GM23338 (cell line): ENCODE measurements at regions not wholly inside any gene's neighbourhood (a gene's known extent, or its start where the extent isn't known, plus 50 kb on each side); places are given as distances from the start of the nearest gene placed in this dataset.

Experiments
- EZH2phosphoT487 ChIP-seq: fragments of 200-600 bp; sonication (generic); IDR thresholded peaks from one replicate; pipeline ENCODE4 v1.8.1; 2018; ENCODE audit warnings: antibody characterized with exemption; ENCODE audit not compliant: unreplicated experiment
- POLR2AphosphoS5 ChIP-seq: IDR thresholded peaks from 2 replicates; pipeline ENCODE4 v1.6.1; 2016; ENCODE audit warnings: antibody characterized with exemption, low read depth
- TF ChIP-seq, protein P1 (sequence below), 2 experiments: fragments of 200-600 bp in 1 of 2; sonication (generic) in 1 of 2; conservative IDR thresholded peaks; 2 replicates each; pipeline versions ENCODE4 v1.5.1 to v1.6.1; 2016 to 2017; ENCODE audit warnings: antibody characterized with exemption in 2 of 2, low read depth in 2 of 2, mild to moderate bottlenecking in 2 of 2, moderate library complexity in 1 of 2

DNA sequence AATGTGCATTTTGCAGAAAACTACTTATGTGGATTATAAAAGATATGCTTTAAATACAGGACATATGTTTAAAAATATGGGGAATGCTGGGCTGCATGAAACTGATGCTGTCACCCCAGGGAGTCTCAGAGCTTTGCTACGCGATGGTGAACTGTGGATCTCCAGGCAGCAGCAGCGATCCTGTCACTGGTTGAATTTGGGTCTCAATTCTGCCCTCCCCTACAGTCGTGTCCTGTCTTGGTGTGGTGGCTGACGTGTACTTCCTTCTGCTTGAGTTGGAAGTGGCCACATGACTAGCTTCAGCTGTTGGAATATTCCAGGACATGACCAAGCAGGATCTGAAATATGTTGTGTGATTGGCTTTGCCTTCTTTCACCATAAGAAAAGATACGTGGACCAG lies 222.9 kb upstream of the AJAP1 start:
- TF ChIP-seq, protein P1, sequence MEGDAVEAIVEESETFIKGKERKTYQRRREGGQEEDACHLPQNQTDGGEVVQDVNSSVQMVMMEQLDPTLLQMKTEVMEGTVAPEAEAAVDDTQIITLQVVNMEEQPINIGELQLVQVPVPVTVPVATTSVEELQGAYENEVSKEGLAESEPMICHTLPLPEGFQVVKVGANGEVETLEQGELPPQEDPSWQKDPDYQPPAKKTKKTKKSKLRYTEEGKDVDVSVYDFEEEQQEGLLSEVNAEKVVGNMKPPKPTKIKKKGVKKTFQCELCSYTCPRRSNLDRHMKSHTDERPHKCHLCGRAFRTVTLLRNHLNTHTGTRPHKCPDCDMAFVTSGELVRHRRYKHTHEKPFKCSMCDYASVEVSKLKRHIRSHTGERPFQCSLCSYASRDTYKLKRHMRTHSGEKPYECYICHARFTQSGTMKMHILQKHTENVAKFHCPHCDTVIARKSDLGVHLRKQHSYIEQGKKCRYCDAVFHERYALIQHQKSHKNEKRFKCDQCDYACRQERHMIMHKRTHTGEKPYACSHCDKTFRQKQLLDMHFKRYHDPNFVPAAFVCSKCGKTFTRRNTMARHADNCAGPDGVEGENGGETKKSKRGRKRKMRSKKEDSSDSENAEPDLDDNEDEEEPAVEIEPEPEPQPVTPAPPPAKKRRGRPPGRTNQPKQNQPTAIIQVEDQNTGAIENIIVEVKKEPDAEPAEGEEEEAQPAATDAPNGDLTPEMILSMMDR (conservative IDR thresholded peaks at IDR 0.05; ENCODE audit: low read depth in 2 of 2), result no peak
- no peak for TF ChIP-seq POLR2AphosphoS5
- no peak for TF ChIP-seq EZH2phosphoT487
